ENCODE measurements at regions not wholly inside any gene's neighbourhood (a gene's known extent, or its start where the extent isn't known, plus 50 kb on each side); places are given as distances from the start of the nearest gene placed in this dataset.

DNA sequence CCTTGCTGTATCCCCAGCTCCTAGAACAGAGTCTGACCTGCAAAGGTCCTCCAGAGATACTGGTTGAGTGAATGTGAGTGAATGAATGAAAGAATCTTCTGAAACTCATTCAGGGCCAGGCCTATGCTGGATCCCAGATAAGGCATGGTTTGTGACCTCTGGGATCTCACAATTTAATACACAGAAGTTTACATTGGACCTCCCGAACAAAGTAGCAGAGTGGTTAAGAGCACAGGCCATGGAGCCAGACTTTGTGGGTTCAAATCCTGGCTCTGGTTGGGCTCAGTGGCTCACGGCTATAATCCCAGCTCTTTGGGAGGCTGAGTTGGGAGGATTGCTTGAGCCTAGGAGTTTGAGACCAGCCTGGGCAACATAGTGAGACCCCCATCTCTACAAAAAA, 50.8 kb upstream of the CTPS1 start:
- TF ChIP-seq, protein P1, sequence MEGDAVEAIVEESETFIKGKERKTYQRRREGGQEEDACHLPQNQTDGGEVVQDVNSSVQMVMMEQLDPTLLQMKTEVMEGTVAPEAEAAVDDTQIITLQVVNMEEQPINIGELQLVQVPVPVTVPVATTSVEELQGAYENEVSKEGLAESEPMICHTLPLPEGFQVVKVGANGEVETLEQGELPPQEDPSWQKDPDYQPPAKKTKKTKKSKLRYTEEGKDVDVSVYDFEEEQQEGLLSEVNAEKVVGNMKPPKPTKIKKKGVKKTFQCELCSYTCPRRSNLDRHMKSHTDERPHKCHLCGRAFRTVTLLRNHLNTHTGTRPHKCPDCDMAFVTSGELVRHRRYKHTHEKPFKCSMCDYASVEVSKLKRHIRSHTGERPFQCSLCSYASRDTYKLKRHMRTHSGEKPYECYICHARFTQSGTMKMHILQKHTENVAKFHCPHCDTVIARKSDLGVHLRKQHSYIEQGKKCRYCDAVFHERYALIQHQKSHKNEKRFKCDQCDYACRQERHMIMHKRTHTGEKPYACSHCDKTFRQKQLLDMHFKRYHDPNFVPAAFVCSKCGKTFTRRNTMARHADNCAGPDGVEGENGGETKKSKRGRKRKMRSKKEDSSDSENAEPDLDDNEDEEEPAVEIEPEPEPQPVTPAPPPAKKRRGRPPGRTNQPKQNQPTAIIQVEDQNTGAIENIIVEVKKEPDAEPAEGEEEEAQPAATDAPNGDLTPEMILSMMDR (IDR thresholded peaks at IDR 0.05; ENCODE audit: borderline replicate concordance, control extremely low read depth, extremely low read depth, insufficient read depth, missing control alignments): no peak
- DNase-seq (ENCODE audit: low spot score): no peak
- in situ Hi-C loops (cut with MboI; ENCODE audit: low sequenced_read_pairs, unreplicated experiment): loop anchor here (25.0 kb wide), 1 partner anchor 316 kb away; no protein-coding TSS in a partner anchor

- in situ Hi-C loops (cut with MboI; ENCODE audit: low sequenced_read_pairs, unreplicated experiment): loop anchor here (25.0 kb wide), 1 partner anchor 317 kb away; no protein-coding TSS in a partner anchor
- DNase-seq (ENCODE audit: low spot score): no peak
- TF ChIP-seq, protein P1 (IDR thresholded peaks at IDR 0.05; ENCODE audit: borderline replicate concordance, control extremely low read depth, extremely low read depth, insufficient read depth, missing control alignments): no peak
Measured at GRCh38 chr1:40929155-40929554, 50.3 kb upstream of the CTPS1 start.
